Spleen (tissue), 11 donors: ENCODE measurements at regions not wholly inside any gene's neighbourhood (a gene's known extent, or its start where the extent isn't known, plus 50 kb on each side); places are given as distances from the start of the nearest gene placed in this dataset.

ENCODE experiments used
- DNase-seq: peaks from one replicate; pipeline ENCODE4 v3.0.0-alpha.2; 2020
- H3K27ac ChIP-seq, 8 donors: fragments of 200-600 bp; sonication (generic) in 7 of 8; 1 replicate in 4 of 8; 2 replicates in 4 of 8; pipeline versions ENCODE4 v1.5.0 to v1.8.0; 2016 to 2021; ENCODE audit warnings: inconsistent platforms in 4 of 8, mild to moderate bottlenecking in 4 of 8, moderate library complexity in 1 of 8
- H3K27me3 ChIP-seq, 7 donors: fragments of 200-600 bp; sonication (generic) in 6 of 7; replicated peaks in 1 of 7; 1 replicate in 4 of 7; 2 replicates in 3 of 7; pipeline versions ENCODE4 v1.5.0 to v1.8.0; 2016 to 2021; ENCODE audit warnings: inconsistent platforms in 3 of 7, mild to moderate bottlenecking in 1 of 7
- H3K36me3 ChIP-seq, 6 donors: fragments of 200-600 bp; sonication (generic) in 5 of 6; 1 replicate in 4 of 6; 2 replicates in 2 of 6; pipeline versions ENCODE4 v1.5.0 to v1.8.0; 2016 to 2021; ENCODE audit warnings: inconsistent platforms in 2 of 6
- H3K4me1 ChIP-seq, 6 donors: fragments of 200-600 bp; sonication (generic) in 5 of 6; 1 replicate in 3 of 6; 2 replicates in 3 of 6; pipeline versions ENCODE4 v1.5.0 to v1.8.0; 2016 to 2021; ENCODE audit warnings: inconsistent platforms in 3 of 6
- H3K4me3 ChIP-seq, 8 donors: fragments of 200-600 bp; sonication (generic) in 7 of 8; 1 replicate in 4 of 8; 2 replicates in 4 of 8; pipeline versions ENCODE4 v1.5.0 to v1.8.0; 2016 to 2021; ENCODE audit warnings: inconsistent platforms in 4 of 8, mild to moderate bottlenecking in 4 of 8, moderate library complexity in 2 of 8
- H3K9me3 ChIP-seq, 8 donors: fragments of 200-600 bp; sonication (generic) in 7 of 8; 1 replicate in 4 of 8; 2 replicates in 4 of 8; pipeline versions ENCODE4 v1.5.0 to v1.8.0; 2016 to 2021; ENCODE audit warnings: inconsistent platforms in 4 of 8
- POLR2A ChIP-seq, 3 donors: fragments of 450-650 bp; IDR thresholded peaks; one replicate each; pipeline ENCODE4 v1.5.1; 2017; ENCODE audit warnings: antibody characterized with exemption in 3 of 3, mild to moderate bottlenecking in 1 of 3
- POLR2AphosphoS5 ChIP-seq, 3 donors: sonication (generic); formaldehyde crosslinking; IDR thresholded peaks; one replicate each; pipeline ENCODE4 v1.5.1; 2017; ENCODE audit warnings: antibody characterized with exemption in 3 of 3
- WGBS, 5 donors: extraction: QIAGEN DNeasy Blood & Tissue Kit in 3 of 5; methylation state at CpG; one replicate each; pipeline versions ENCODE4 v1.1.5 to v1.1.7; 2013 to 2018; 5-methylcytosine and 5-hydroxymethylcytosine counted together
- intact Hi-C: fragments of 100-400 bp; cut with DNase I; formaldehyde crosslinking; loops from one replicate; pipeline ENCODE4 v1.15.0; 2023; ENCODE audit warnings: low total_unique reads
- TF ChIP-seq, protein P1 (sequence below), 11 experiments: fragments of 200-600 bp in 7 of 11; fragments of 450-650 bp in 4 of 11; sonication (generic) in 4 of 11; IDR thresholded peaks in 8 of 11; conservative IDR thresholded peaks in 3 of 11; 1 replicate in 7 of 11; 2 replicates in 4 of 11; pipeline versions ENCODE4 v1.4.0 to v1.8.0; 2016 to 2021; ENCODE audit warnings: antibody characterized with exemption in 11 of 11, inconsistent platforms in 4 of 11, mild to moderate bottlenecking in 1 of 11
- donor health status: healthy with polysubstance abuse.
- donor health status: DM: no; HTN: no; CAD: no; lungs with moderate emphysema.
- donor health status: DM: no; HTN: no; CAD: no.
- donor health status: Bipolar disorder and iron deficiency.
- donor health status: healthy.
- donor health status: DM: no; HTN: no; CAD: no.
- donor health status: DM: yes; HTN: yes; CAD: no.

- H3K4me1 ChIP-seq, result no peaks in the 10 kb centered on the region
- no peaks in the 10 kb centered on the region for H3K36me3 ChIP-seq
- no peak for TF ChIP-seq POLR2AphosphoS5 (IDR thresholded peaks at IDR 0.05)
- no peak for TF ChIP-seq POLR2A (IDR thresholded peaks at IDR 0.05)
- TF ChIP-seq, protein P1, sequence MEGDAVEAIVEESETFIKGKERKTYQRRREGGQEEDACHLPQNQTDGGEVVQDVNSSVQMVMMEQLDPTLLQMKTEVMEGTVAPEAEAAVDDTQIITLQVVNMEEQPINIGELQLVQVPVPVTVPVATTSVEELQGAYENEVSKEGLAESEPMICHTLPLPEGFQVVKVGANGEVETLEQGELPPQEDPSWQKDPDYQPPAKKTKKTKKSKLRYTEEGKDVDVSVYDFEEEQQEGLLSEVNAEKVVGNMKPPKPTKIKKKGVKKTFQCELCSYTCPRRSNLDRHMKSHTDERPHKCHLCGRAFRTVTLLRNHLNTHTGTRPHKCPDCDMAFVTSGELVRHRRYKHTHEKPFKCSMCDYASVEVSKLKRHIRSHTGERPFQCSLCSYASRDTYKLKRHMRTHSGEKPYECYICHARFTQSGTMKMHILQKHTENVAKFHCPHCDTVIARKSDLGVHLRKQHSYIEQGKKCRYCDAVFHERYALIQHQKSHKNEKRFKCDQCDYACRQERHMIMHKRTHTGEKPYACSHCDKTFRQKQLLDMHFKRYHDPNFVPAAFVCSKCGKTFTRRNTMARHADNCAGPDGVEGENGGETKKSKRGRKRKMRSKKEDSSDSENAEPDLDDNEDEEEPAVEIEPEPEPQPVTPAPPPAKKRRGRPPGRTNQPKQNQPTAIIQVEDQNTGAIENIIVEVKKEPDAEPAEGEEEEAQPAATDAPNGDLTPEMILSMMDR (IDR thresholded peaks at IDR 0.05 in 8 of 11, conservative IDR thresholded peaks at IDR 0.05 in 3 of 11), result no peak
- H3K27ac ChIP-seq, result no peak overlapping the region
- no peak overlapping the region for H3K4me3 ChIP-seq
- intact Hi-C loops, result no loop called here
- WGBS, 5 donors, result 56 to 66% (median 61%) methylated on average over 5 of the region's 5 CpGs
- DNase-seq, result no peak
- no peaks in the 10 kb centered on the region for H3K9me3 ChIP-seq
- H3K27me3 ChIP-seq, result no peaks in the 10 kb centered on the region
Measured at GRCh38 chr14:28661171-28661772, 105.3 kb upstream of the FOXG1 start.

- Histone ChIP-seq H3K9me3 (no peaks in the 10 kb centered on the region), H3K27ac (no peak overlapping the region), H3K4me1 (no peaks in the 10 kb centered on the region), H3K36me3 (no peaks in the 10 kb centered on the region), H3K27me3 (no peaks in the 10 kb centered on the region), H3K4me3 (no peak overlapping the region)
- no peak for DNase-seq
- TF ChIP-seq POLR2AphosphoS5 (IDR thresholded peaks at IDR 0.05) (no peak), POLR2A (IDR thresholded peaks at IDR 0.05) (no peak)
- TF ChIP-seq, protein P1 (IDR thresholded peaks at IDR 0.05 in 8 of 11, conservative IDR thresholded peaks at IDR 0.05 in 3 of 11), result no peak
- 66 to 86% (median 69%) methylated on average over 2 of the region's 2 CpGs for WGBS, 5 donors
- intact Hi-C loops, result no loop called here
Measured at GRCh38 chr14:28666961-28667360, 99.6 kb upstream of the FOXG1 start.

DNA sequence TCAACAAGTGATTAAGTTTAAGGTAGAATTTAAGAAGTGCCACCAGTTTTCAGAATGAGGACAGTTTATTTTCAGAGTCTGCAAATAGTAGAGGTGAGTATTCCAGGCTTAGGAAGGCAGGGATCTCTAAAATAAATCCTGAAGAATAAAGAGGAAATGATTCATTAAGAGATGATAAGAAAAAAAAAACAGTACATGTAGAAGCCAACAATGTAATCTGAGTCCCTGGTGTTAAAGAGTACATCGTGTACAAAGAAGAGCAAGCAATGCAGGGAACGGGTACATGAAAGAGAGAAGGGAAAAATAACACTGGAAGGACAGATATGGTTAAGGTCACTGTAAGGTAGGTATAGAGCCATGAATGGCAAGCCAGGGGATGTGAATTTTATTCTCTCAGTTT, 95.2 kb upstream of the FOXG1 start:
- intact Hi-C loops, result no loop called here
- 47 to 67% (median 57%) methylated on average over 2 of the region's 2 CpGs for WGBS, 5 donors

GRCh38 chr14:28673056-28673455, 93.5 kb upstream of the FOXG1 start:
- intact Hi-C loops, result no loop called here
- Histone ChIP-seq H3K4me1 (no peaks in the 10 kb centered on the region), H3K9me3 (no peaks in the 10 kb centered on the region), H3K4me3 (no peak overlapping the region), H3K27ac (no peak overlapping the region), H3K27me3 (no peaks in the 10 kb centered on the region), H3K36me3 (no peaks in the 10 kb centered on the region)
- TF ChIP-seq, protein P1 (IDR thresholded peaks at IDR 0.05 in 8 of 11, conservative IDR thresholded peaks at IDR 0.05 in 3 of 11), result no peak
- TF ChIP-seq POLR2A (IDR thresholded peaks at IDR 0.05), result no peak
- no peak for TF ChIP-seq POLR2AphosphoS5 (IDR thresholded peaks at IDR 0.05)
- 81 to 89% (median 86%) methylated on average over 4 of the region's 4 CpGs for WGBS, 5 donors
- DNase-seq, result no peak

More for the DNA sequence above, 95.2 kb upstream of the FOXG1 start:
- DNase-seq, result no peak
- Histone ChIP-seq H3K27me3 (no peaks in the 10 kb centered on the region), H3K27ac (no peak overlapping the region), H3K36me3 (no peaks in the 10 kb centered on the region), H3K4me1 (no peaks in the 10 kb centered on the region), H3K4me3 (no peak overlapping the region), H3K9me3 (no peaks in the 10 kb centered on the region)
- no peak for TF ChIP-seq POLR2A (IDR thresholded peaks at IDR 0.05)
- TF ChIP-seq, protein P1 (IDR thresholded peaks at IDR 0.05 in 8 of 11, conservative IDR thresholded peaks at IDR 0.05 in 3 of 11), result no peak
- no peak for TF ChIP-seq POLR2AphosphoS5 (IDR thresholded peaks at IDR 0.05)
